OCI-LY1 (cell line): ENCODE measurements at regions not wholly inside any gene's neighbourhood (a gene's known extent, or its start where the extent isn't known, plus 50 kb on each side); places are given as distances from the start of the nearest gene placed in this dataset.

ENCODE experiments used
- H2AFZ ChIP-seq: fragments of 200-600 bp; sonication (generic), shearing (Covaris generic); 2 replicates; pipeline ENCODE4 v1.6.0; 2014; ENCODE audit warnings: antibody characterized with exemption, mild to moderate bottlenecking, low read length
- H3F3A ChIP-seq: fragments of 200-600 bp; sonication (generic), shearing (Covaris generic); 2 replicates; pipeline ENCODE4 v1.6.0; 2014; ENCODE audit warnings: mild to moderate bottlenecking, antibody characterized with exemption, low read length, moderate library complexity; ENCODE audit not compliant: insufficient read depth
- H3K27ac ChIP-seq: fragments of 200-600 bp; sonication (generic); 2 replicates; pipeline ENCODE4 v1.5.1; 2014; ENCODE audit warnings: low read length, mixed run types, mild to moderate bottlenecking, low read depth; ENCODE audit not compliant: poor library complexity, severe bottlenecking
- H3K27me3 ChIP-seq: fragments of 200-600 bp; sonication (generic); 2 replicates; pipeline ENCODE4 v1.6.0; 2014; ENCODE audit warnings: antibody characterized with exemption, mild to moderate bottlenecking, low read length, moderate library complexity; ENCODE audit not compliant: insufficient read depth
- H3K36me3 ChIP-seq: fragments of 200-600 bp; sonication (generic); 2 replicates; pipeline ENCODE4 v1.6.1; 2014; ENCODE audit warnings: mild to moderate bottlenecking, antibody characterized with exemption, low read length, moderate library complexity, mixed read lengths; ENCODE audit not compliant: insufficient read depth
- H3K4me1 ChIP-seq: fragments of 200-600 bp; sonication (generic); 2 replicates; pipeline ENCODE4 v1.5.1; 2014; ENCODE audit warnings: mild to moderate bottlenecking, low read length, moderate library complexity; ENCODE audit not compliant: insufficient read depth, severe bottlenecking
- H3K4me2 ChIP-seq: fragments of 200-600 bp; sonication (generic), shearing (Covaris generic); 2 replicates; pipeline ENCODE4 v1.6.1; 2014; ENCODE audit warnings: low read length
- H3K4me3 ChIP-seq: fragments of 200-600 bp; sonication (generic); 2 replicates; pipeline ENCODE4 v1.5.1; 2014; ENCODE audit warnings: low read length, low read depth, mild to moderate bottlenecking, mixed read lengths; ENCODE audit not compliant: poor library complexity, severe bottlenecking
- H3K79me2 ChIP-seq: fragments of 200-600 bp; shearing (Covaris generic); 2 replicates; pipeline ENCODE4 v1.6.1; 2016; ENCODE audit warnings: mixed run types, low read length, mixed read lengths; ENCODE audit not compliant: insufficient read depth
- H3K9ac ChIP-seq: fragments of 200-600 bp; sonication (generic), shearing (Covaris generic); 2 replicates; pipeline ENCODE4 v1.6.1; 2014; ENCODE audit warnings: mild to moderate bottlenecking, low read length, mixed read lengths
- H3K9me2 ChIP-seq: fragments of 200-600 bp; sonication (generic), shearing (Covaris generic); 2 replicates; pipeline ENCODE4 v1.6.1; 2014; ENCODE audit warnings: low read depth, mild to moderate bottlenecking, low read length, mixed read lengths
- H3K9me3 ChIP-seq: fragments of 200-600 bp; shearing (Covaris generic); 2 replicates; pipeline ENCODE4 v1.6.1; 2014; ENCODE audit warnings: low read length, mixed read lengths
- H4K20me1 ChIP-seq: fragments of 200-600 bp; sonication (generic), shearing (Covaris generic); 2 replicates; pipeline ENCODE4 v1.6.0; 2016; ENCODE audit warnings: mild to moderate bottlenecking, low read length; ENCODE audit not compliant: insufficient read depth
- EZH2 ChIP-seq: fragments of 200-600 bp; sonication (generic), shearing (Covaris generic); IDR thresholded peaks from 2 replicates; pipeline ENCODE4 v1.8.0; 2017; ENCODE audit warnings: borderline replicate concordance, mixed run types, mild to moderate bottlenecking, antibody characterized with exemption, low read length, moderate library complexity, mixed read lengths
- TF ChIP-seq, protein P1 (sequence below): fragments of 200-600 bp; sonication (generic), shearing (Covaris generic); IDR thresholded peaks from 2 replicates; pipeline ENCODE4 v1.5.1; 2017; ENCODE audit warnings: mild to moderate bottlenecking, antibody characterized with exemption, low read length, moderate library complexity, mixed read lengths

GRCh38 chr1:30137001-30137400, 586.4 kb downstream of the MATN1 start:
- no peak overlapping the region for H2AFZ ChIP-seq
- no peak overlapping the region for H3K4me3 ChIP-seq
- no peaks in the 10 kb centered on the region for H3K36me3 ChIP-seq
- no peaks in the 10 kb centered on the region for H3K9me3 ChIP-seq
- no peak overlapping the region for H3K4me2 ChIP-seq
- H3F3A ChIP-seq: no peaks in the 10 kb centered on the region
- peaks cover 5% of the 10 kb centered on the region; the same call in 1 of the 2 replicates for H3K27me3 ChIP-seq
- H3K79me2 ChIP-seq: no peaks in the 10 kb centered on the region
- no peaks in the 10 kb centered on the region for H3K4me1 ChIP-seq
- TF ChIP-seq, protein P1, sequence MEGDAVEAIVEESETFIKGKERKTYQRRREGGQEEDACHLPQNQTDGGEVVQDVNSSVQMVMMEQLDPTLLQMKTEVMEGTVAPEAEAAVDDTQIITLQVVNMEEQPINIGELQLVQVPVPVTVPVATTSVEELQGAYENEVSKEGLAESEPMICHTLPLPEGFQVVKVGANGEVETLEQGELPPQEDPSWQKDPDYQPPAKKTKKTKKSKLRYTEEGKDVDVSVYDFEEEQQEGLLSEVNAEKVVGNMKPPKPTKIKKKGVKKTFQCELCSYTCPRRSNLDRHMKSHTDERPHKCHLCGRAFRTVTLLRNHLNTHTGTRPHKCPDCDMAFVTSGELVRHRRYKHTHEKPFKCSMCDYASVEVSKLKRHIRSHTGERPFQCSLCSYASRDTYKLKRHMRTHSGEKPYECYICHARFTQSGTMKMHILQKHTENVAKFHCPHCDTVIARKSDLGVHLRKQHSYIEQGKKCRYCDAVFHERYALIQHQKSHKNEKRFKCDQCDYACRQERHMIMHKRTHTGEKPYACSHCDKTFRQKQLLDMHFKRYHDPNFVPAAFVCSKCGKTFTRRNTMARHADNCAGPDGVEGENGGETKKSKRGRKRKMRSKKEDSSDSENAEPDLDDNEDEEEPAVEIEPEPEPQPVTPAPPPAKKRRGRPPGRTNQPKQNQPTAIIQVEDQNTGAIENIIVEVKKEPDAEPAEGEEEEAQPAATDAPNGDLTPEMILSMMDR: no peak
- no peak for TF ChIP-seq EZH2
- no peaks in the 10 kb centered on the region for H4K20me1 ChIP-seq
- no peaks in the 10 kb centered on the region for H3K9me2 ChIP-seq
- no peak overlapping the region for H3K27ac ChIP-seq
- H3K9ac ChIP-seq: no peak overlapping the region

- Histone ChIP-seq H3K4me2 (no peak overlapping the region), H3K4me3 (no peak overlapping the region), H3K4me1 (no peaks in the 10 kb centered on the region), H3K27me3 (peaks cover 5% of the 10 kb centered on the region; the same call in 1 of the 2 replicates), H4K20me1 (no peaks in the 10 kb centered on the region), H3K79me2 (no peaks in the 10 kb centered on the region), H3K9me2 (no peaks in the 10 kb centered on the region), H2AFZ (no peak overlapping the region), H3K9ac (no peak overlapping the region), H3K9me3 (no peaks in the 10 kb centered on the region), H3K27ac (no peak overlapping the region), H3F3A (no peaks in the 10 kb centered on the region), H3K36me3 (no peaks in the 10 kb centered on the region)
- no peak for TF ChIP-seq EZH2
Measured at GRCh38 chr1:30135698-30136097, 587.7 kb downstream of the MATN1 start.

DNA sequence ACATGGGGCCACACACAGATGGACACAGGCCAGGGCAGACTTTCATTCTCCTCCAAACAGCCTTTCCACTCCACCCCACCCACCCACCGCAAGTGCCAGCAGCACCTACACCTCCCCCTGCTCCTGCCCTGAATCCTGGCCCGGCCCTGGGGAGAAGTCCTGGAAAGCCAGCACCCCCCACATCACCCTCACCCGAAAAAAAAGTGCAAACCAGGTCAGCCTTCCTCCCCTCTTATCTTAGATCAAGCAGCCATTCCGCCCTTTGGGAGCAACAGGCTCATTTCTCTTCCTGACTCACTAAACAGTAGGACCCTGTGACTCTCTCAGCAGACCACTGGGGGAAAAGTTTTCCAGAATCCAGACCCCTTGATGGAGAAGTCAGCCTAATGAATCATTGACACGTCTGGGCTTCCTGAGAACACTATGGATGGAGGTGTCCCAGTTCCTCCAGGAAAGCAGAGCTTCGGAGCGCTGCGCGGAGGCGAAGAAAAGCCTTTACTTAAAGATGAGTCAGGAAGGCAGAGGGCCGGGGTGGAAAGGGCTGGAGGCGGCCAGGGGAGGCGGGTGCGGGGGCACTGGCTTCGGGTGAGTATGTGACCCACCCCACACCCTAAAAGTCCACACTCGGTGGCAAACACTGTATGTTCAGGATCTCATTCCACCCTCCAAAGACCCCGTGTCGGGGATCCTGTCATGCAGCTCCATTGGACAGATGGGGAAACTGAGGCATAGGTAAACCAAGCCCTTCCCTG, 588.7 kb downstream of the MATN1 start:
- Histone ChIP-seq H3F3A (no peaks in the 10 kb centered on the region), H3K4me1 (no peaks in the 10 kb centered on the region), H3K36me3 (no peaks in the 10 kb centered on the region), H3K9me3 (no peaks in the 10 kb centered on the region), H3K9me2 (no peaks in the 10 kb centered on the region), H4K20me1 (no peaks in the 10 kb centered on the region), H3K27me3 (peaks cover 5% of the 10 kb centered on the region; the same call in 1 of the 2 replicates), H2AFZ (no peak overlapping the region), H3K4me2 (no peak overlapping the region), H3K79me2 (no peaks in the 10 kb centered on the region), H3K4me3 (no peak overlapping the region), H3K27ac (no peak overlapping the region), H3K9ac (no peak overlapping the region)
- no peak for TF ChIP-seq EZH2
- TF ChIP-seq, protein P1: no peak
